IPS-NIHi11 (cell line): ENCODE measurements at regions not wholly inside any gene's neighbourhood (a gene's known extent, or its start where the extent isn't known, plus 50 kb on each side); places are given as distances from the start of the nearest gene placed in this dataset.
A peak's percentile ranks its signal among the peaks of the same experiment; 100 is the strongest.
"Not testable (repeated sequence)": the region's sequence is repeated elsewhere in the genome, so short reads cannot be mapped to it uniquely, and the experiment has no call there.

ENCODE experiments used
- DNase-seq: peaks from one replicate; pipeline ENCODE4 v3.0.0; 2012; ENCODE audit warnings: mixed read lengths, low spot score

DNA sequence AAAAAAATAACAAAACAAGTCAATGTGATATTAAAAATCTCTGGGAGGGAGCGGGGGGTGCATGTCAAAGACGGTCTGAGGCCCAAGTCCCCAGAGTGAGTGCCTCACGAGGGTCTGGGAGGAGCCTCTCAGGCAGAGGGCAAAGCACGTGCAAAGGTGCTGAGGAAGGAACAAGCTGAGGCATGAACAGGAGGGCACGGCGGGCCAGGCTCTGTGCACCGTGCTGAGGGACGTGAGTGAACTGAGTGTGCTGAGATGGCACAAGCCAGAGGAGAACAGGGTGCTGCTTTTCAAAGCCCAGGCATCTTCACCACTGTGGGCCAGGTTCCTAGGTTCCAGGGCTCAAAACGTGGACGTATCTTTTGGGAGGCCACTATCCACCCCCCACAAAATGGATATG, 142.1 kb upstream of the PHACTR3 start:
- DNase-seq: no peak

DNA sequence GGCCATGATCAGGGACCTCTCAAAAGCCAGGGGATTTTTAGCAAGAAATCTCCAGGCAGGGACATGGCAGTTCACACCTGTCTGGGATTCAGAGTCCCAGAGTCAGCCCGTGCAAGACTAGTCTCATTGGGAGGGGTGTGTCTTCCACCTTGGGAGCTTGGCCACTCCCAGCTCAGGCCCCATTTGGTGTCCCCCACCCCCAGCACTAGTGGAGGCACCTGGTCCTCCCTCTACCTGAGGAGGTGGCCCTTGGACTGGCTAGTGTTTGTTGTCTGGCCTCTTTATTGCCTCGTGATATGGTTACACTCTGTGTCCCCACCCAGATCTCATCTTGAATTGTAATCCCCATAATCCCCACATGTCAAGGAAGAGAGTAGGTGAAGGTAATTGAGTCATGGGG, 140.8 kb upstream of the PHACTR3 start:
- no peak for DNase-seq

DNA sequence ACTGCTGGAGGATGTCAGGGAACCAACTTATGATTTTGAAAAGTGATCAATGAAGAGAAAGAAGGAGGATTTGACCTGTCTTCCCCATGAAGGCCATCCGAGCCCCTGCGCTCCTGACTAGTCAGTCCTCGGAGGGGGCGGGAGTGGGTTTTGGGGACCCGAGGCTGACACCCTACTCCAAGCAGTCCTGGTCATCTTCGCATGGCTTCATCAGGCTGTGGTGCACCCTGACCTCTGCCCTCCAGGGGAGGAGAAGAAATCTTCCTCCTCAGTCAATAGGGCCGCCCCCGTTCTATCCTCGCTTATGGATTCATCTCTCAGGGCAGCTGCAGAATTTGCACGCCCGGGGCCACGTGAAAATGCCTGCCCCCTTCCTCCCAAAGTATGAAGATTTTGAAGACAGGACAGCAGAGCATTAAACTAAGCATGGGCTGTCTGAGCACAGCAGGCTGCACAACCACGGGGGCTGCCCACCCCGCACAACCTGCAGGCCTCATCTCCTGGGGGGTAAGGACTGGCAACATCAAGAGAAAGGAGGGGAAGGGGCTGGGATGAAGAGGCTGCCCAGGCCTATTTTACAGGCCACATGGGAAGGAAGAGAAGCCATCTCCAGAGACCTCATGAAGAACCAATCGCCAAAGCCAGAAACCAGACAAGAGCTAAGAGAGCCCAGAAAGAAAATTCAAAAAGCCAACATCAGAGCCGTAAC, 138.1 kb upstream of the PHACTR3 start:
- DNase-seq: no peak

DNA sequence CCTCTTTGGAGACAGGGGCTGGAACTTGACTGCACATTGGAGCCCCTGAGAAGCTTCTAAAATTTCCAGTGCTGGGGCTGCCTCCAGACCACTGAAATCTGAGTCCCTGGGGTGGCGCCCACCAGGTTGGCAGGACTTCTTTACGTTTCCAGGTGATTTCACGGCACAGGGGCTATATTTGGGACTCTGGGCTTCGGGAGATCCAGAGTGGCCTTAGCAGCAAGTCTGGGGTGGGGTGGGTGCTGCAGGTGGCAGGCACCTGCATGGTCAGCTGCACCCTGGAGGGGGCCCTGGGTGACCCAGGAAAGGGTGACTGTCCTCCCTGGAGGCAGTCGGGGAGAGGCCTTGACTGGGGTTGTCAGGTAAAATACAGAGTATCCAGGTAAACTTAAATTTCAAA, 135.5 kb upstream of the PHACTR3 start:
- DNase-seq: no peak

DNA sequence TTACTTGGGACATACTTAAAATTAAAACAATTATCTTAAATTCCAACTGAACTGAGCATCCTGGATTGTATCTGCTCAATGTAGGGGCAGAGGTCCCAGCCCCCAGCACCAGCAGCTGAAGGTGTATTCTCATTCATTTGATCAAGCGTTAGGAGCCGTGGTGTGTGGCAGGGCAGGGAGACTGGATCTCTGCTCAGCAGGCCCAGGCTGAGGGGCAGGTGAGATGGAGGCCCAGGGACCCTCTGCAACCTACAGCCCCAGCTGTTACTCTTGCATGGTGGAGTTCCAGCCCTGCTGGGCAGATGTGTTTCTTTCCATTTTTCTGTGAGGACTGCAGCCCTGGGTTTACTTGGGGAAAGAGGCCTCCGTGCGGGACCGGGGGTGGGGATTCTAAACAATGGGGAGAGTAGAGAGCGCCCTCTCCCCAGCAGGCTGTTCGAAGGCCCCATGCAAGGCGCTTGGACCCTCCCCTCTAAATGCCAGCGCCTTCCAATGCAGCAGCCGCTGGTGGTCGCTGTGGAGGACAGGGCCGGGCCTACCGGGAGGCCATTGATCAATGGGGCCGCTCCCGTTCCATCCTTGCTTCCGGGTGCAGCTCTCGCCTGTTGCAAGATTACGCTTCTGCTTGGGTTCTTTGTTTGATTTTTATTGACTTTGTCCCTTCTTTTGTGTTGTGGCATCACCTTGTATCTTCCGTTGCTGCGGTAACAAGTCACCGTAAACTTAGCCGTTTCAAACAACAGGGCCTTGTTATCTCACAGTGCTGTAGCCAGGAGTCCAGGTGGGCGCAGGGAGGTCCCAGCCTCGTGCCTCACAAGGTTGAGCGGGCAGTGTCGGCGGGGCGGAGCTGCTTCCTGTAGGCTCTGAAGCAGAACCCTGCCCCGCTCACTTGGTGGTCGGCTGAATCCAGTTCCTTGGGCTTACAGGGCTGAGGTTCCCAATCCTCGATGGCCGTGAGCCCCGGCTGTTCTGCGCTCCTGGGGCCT, 134.8 kb upstream of the PHACTR3 start:
- peak; percentile 81 for DNase-seq

DNA sequence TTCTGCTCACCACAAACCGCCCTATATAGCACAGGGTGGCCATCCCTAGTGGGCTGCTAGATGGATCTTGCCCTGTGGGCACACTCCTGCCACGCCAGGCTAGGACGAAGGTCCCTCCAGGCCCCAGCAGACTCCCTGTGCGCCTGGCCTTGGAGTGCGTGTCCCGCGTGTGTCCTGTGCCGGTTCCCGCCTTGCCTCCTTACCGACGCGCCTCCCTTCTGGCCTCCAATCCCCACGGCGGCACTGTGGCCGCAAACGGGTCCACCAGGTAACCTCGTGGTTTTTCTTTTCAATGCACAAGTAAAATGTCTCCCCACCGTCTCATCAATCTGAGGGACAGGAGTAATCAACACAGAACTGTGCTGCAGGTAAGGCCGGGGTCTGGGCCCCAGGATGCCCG, 133.8 kb upstream of the PHACTR3 start:
- DNase-seq: no peak

DNA sequence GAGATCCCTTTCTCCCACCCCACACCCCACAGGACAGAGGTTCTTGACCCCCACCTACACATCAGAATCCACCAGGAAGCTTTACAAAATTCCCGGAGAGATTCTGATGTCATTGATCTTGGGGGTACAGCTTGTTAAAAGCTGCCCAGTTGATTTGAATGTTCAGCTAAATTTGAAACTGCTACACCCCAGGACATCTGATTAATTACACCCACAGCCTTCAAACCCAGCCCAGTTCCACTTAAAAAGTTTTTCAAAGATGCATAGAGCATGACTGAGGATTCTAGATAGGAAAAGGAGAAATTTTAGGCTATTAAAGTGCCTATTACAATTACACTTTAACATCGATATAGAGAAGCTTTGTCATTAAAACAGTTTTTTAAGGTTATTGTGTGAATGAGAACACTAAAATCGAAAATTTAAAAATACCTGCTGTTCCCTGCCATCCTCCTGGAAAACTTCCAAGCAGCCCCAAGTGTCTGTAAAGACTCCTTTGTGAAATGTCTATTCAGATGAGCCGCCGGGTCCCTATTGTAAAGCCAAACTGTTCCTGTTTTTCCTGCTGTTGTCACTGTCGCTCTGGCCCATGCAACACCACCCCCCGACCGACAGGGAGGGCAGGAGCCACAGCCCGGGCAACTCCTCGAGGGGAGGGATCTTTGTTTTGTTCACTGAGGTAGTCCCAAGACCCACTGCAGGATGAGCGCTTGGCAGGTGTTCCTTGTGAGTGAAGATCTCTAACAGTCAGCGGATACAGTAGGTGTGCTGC, 132.5 kb upstream of the PHACTR3 start:
- peak; percentile 31 for DNase-seq

DNA sequence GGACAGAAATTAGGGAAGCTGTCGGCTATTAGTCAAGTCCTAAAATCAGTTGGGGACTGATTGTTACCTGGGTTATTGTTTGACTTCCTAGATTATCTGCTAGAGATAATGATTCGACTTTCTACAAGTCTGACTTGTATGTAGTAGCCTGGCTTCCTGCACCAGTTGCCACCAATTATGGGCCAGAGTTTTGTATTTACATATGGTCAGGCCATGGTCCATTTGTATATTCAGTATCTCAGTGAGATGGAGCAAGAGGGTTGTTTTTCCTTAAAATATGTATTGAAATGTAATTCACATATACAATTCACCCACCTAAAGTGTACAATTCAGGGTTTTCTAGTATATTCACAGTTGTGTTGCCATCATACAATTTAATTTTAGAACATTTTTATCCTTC, 130.6 kb upstream of the PHACTR3 start:
- no peak for DNase-seq

DNA sequence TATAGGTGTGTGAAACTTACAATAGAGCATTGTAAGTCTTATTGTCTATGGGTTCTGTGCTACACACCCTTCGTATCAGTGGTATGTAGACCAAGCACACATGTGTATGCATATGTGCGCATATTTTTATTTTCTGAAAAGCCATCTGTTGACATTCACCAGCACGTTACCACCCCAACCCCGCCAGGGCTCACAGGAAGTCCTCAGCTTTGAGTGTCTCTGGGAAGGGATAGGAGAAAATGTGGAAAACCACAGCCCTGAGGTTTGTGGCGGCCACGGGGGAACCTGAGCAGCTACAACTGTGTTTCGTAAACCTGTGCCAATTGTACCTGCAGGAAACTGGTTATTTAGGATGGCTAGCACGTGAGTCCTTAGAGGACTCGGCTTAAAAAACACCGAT, 123.3 kb upstream of the PHACTR3 start:
- DNase-seq: no peak

DNA sequence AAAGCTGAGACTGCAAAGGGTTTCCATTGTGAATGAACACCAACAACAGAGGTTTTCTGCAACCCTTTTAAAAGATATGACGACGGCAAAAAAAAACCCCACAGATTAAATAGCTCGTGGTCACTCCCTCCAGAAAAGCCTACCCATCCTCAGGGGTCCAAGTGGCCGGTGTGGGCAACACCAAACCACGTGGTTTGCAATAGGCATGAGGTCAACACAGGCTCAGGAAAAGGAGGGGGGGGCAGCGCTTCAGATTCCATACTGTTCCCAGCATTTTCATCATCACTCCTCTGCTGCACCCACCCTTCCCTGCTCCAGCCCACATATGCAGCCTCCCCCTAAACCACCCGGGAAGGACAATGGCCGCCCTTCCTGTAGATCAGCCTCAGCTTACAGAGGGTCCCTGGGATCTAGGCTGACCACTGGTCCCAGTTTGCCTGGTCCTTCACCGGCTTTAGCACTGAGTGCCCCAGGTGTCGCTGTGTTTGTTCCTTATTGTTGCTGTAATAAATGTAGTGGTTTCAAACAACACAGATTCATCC, 122.8 kb upstream of the PHACTR3 start:
- DNase-seq: no peak

DNA sequence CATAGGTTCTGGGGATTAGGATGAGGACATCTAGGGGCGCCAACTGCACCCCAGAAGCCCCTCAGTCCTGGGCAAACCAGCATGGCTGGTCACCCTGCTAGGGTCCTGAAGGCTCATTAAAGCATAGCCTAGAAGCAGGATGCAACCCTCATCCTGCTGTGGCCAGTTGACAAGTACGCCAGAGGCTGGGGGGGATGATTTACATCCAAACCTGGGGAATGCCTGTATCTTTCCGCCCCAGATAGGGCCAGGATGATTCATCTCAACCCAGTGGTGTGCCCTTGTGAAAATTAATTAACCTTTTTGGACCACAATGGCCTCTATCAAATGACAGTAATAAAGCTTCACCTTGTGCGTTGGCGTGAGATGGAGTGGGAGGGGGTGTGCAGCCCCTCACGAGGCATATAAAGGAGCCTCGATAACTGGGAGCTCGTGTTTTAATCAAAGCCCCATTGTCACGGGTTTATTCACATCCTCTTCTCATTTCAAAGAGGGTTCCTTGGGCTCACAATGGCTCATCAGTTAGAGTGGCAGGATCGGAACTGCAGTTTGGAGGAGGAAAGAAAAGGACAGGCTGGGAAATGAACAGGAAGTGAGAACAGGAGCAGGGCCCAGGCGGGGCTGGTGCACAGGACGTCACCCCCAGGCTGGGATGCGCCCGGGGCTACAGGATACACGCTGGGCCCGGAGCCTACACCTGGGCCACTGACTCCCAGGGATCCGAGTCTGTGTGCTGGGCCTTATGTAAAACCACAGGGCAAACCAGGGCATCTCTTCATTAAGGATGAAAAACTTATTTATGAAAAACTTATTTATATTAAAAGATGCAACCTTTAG, 121.8 kb upstream of the PHACTR3 start:
- DNase-seq: no peak

DNA sequence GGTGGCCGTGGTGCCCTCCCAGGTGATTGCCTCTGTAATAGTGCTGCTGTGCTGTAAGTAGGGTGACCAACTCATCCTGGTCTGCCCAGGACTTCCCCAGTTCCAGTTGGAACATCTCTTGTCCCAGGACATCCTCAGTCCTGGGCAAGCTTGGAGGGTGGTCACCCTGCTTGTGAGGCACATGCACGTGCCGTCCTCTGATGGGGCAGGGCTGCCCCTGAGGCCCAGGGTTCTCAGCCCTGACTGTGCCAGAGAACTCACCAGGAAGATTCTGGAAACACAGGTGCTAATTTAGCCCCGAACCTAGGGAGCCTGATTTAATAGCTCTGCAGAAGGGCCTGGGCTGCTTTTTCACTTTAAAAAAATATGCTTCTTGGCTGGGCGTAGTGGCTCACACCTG, 120.9 kb upstream of the PHACTR3 start:
- DNase-seq: no peak

DNA sequence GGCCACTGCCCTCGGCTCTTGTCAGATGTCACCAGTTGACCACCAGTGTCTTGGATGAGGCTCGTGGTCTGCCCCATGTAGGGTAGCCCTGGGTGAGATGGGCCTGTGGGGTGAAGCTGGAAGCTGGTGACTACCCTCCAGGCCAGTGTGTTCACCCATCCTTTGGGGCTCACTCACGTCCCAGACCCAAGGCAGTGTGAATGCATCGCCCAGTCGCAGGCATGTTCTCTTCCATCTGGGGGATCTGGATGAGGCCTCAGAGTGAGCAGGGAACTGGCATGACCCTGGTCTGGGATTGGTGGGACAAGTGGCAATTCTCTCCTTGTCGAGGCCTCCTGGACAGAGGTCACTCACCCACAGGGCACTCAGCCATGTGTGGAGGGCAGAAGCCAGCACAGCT, 120.1 kb upstream of the PHACTR3 start:
- no peak for DNase-seq

DNA sequence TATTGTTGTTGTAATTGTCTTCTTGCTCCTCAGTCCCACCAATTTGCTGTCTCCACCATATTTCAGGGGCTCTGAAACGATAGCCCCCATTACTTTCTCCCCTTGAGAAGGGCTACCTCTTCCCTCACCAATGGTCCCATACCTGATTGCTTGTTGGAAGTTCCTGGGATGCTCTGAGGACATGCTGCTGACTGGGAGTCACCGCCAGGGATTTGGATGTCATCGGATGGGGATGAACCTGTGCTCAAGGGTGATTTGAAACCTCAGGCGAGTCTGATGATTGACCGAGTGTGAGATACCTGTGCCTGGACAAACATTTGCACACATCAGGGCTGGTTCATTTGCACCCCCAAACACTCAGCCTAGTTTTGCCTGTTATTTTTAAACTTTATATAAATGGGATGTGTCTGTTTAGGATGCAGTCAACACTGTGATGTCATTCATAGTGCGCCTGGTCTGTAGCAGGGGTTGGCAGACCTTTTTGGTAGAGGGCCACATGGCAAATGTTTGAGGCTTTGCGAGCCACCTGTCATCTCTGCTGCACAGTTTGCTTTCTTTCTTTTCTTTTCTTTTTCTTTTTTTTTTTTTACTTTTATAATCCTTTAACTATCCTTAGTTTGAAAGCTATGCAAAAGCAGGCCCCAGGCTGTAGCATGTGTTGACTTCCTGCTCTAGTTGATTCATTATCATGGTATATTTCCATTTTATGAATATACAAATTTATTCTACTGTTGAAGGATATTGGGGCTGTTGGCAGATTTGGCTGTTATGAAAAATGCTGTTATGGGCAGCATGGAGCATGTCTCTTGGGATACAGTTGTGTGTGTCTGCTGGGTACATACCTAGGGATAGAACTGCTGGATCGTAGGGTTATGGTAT, 118.5 kb upstream of the PHACTR3 start:
- DNase-seq: no peak

DNA sequence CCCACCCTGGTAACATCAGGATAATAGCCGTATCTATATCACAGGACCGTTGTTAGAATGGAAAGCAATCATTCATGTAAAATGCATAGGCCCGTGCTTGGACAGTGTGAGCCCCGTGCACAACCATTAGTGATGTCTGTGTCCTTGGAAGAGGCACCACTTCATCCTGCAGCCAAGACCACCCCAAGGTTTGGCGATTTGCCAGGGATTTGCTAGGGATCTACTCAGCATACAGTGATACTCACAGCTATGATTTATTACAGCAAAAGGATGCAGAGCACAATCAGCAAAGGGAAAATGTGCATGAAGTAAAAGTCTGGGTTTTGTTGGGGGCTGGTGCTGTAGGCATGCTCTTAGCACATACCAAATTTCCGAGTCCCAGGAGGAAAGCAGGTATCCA, 115.9 kb upstream of the PHACTR3 start:
- DNase-seq: not testable (repeated sequence)

DNA sequence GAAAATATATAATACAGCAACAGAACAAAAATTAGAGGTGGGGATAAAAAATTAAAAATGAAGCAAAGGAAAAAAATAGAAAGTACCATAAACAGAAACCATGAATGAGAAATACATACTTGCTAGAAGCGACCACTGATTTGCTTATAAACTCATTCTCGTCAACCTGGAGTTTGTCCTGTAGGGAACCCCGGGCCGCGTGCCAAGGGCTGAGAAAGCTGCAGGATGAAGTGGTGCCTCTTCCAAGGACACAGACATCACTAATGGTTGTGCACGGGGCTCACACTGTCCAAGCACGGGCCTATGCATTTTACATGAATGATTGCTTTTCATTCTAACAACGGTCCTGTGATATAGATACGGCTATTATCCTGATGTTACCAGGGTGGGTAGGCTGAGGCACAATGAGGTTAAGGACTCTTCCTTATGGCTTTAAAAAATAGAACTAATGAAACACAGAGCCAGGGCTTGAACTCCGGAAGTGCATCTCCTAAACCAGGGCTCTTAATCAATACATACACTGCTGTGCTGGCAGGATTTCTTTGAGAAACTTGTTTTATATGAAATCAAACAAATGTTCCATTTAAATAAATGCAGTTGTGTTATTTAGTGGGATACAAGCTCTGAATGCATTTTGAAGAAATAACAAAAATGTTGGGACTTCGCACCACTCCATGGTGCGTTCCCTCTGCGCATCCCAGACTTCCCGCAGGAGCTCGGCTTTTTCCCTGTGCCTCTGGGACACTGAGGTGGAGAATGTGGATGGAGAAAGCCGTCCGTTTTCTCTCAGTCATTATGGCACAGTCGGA, 113.9 kb upstream of the PHACTR3 start:
- not testable (repeated sequence) for DNase-seq

DNA sequence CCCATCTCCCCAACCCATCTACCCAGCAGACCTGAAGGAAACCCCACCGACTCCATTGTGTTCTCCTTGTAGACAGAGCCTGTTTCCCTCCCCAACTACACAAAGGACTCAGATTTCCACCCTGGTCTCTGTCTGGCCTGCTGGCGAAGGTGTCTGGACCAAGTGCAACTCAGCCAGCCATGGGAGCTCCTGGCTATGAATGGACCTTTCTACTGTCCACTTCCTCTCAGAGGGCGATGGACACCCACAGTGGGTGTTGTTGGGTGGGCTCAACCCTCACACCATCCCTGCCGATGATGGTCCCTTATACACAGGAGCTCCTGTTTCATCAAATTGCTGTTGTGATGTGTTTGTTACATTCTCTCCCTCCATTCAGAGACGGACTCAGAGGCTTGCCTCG, 112.5 kb upstream of the PHACTR3 start:
- no peak for DNase-seq

DNA sequence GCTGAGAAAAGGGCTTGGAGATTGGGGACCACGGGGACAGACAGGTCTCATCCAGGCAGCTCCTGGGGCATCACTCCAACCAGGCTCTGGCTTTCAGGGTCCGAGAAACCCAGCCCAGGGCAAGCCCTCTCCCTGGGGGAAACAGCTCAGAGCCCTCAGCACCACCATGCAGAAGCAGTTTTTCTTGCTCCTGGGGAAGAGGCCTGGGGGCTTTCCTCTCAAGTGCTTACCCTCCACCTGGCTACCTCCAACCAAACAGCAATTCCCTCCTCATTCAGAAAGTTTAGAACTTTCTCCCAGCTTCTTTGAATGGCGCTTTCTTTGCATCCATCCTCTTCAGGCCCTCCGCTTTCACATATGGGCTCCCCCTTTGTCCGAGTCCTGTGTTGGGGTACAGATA, 110.4 kb upstream of the PHACTR3 start:
- no peak for DNase-seq

DNA sequence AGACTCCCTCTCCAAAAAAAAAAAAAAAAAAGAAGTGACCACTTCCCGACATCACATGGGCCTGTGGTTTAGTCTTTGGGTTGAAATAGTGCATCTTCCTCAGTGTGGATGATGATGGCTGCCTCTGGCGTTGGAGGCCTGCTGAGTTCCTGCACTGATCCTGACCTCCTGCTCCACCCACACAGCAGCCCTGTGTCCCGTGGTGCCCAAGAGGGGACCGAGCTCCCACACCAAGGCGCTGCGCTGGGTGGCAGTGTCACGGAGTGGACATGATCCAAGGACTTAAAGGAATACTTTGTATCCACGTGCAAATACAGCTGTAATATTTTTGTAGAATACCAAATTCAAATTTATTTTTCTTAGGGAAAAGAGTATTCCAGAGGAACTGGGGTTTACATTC, 109.2 kb upstream of the PHACTR3 start:
- DNase-seq: no peak
